Loucy (cell line): ENCODE measurements at regions not wholly inside any gene's neighbourhood (a gene's known extent, or its start where the extent isn't known, plus 50 kb on each side); places are given as distances from the start of the nearest gene placed in this dataset.

Source experiments
- EZH2phosphoT487 ChIP-seq: fragments of 200-600 bp; IDR thresholded peaks from 2 replicates; pipeline ENCODE4 v1.6.1; 2018; ENCODE audit warnings: antibody characterized with exemption, mild to moderate bottlenecking, moderate library complexity, borderline replicate concordance
- TF ChIP-seq, protein P1 (sequence below): fragments of 200-600 bp; sonication (generic); conservative IDR thresholded peaks from 2 replicates; pipeline ENCODE4 v1.5.1; 2014; ENCODE audit warnings: mild to moderate bottlenecking, antibody characterized with exemption, low read length

- TF ChIP-seq, protein P1, sequence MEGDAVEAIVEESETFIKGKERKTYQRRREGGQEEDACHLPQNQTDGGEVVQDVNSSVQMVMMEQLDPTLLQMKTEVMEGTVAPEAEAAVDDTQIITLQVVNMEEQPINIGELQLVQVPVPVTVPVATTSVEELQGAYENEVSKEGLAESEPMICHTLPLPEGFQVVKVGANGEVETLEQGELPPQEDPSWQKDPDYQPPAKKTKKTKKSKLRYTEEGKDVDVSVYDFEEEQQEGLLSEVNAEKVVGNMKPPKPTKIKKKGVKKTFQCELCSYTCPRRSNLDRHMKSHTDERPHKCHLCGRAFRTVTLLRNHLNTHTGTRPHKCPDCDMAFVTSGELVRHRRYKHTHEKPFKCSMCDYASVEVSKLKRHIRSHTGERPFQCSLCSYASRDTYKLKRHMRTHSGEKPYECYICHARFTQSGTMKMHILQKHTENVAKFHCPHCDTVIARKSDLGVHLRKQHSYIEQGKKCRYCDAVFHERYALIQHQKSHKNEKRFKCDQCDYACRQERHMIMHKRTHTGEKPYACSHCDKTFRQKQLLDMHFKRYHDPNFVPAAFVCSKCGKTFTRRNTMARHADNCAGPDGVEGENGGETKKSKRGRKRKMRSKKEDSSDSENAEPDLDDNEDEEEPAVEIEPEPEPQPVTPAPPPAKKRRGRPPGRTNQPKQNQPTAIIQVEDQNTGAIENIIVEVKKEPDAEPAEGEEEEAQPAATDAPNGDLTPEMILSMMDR, result no peak
- no peak for TF ChIP-seq EZH2phosphoT487
These were observed 203.2 kb upstream of the PEX5L start for GRCh38 chr3:180239939-180240338.
